ENCODE measurements at regions not wholly inside any gene's neighbourhood (a gene's known extent, or its start where the extent isn't known, plus 50 kb on each side); places are given as distances from the start of the nearest gene placed in this dataset.
"Not testable (repeated sequence)": the region's sequence is repeated elsewhere in the genome, so short reads cannot be mapped to it uniquely, and the experiment has no call there.

GRCh38 chr10:62972103-62972502, 155.9 kb upstream of the EGR2 start:
- Mint-ChIP-seq H3K27ac (no peak overlapping the region), H3K9me3 (peaks cover 11 to 20% of the 10 kb centered on the region in 2 donors), H3K36me3 (peaks cover 6 to 22% of the 10 kb centered on the region in 2 donors)
- DNase-seq (ENCODE audit: low spot score in 2 of 2) (no peak), ATAC-seq (no peak)

- no peaks in the 10 kb centered on the region for H3K36me3 Mint-ChIP-seq
- no peaks in the 10 kb centered on the region for H3K9me3 Mint-ChIP-seq
- ATAC-seq (no peak), DNase-seq (ENCODE audit: low spot score in 2 of 2) (no peak)
- H3K27ac Mint-ChIP-seq: no peak overlapping the region
Measured at GRCh38 chr10:62964026-62964425, 147.9 kb upstream of the EGR2 start.

GRCh38 chr10:62961951-62962523, 145.9 kb upstream of the EGR2 start:
- ATAC-seq: no peak
- Mint-ChIP-seq H3K36me3 (no peaks in the 10 kb centered on the region), H3K27ac (no peak overlapping the region), H3K9me3 (no peaks in the 10 kb centered on the region)
- no peak for DNase-seq (ENCODE audit: low spot score in 2 of 2)

GRCh38 chr10:62960416-62960815, 144.2 kb upstream of the EGR2 start:
- no peaks in the 10 kb centered on the region for H3K9me3 Mint-ChIP-seq
- no peaks in the 10 kb centered on the region for H3K36me3 Mint-ChIP-seq
- no peak overlapping the region for H3K27ac Mint-ChIP-seq
- DNase-seq (ENCODE audit: low spot score in 2 of 2): no peak
- no peak for ATAC-seq

GRCh38 chr10:62959553-62959952, 143.4 kb upstream of the EGR2 start:
- Mint-ChIP-seq H3K36me3 (no peaks in the 10 kb centered on the region), H3K27ac (no peak overlapping the region), H3K9me3 (no peaks in the 10 kb centered on the region)
- no peak for DNase-seq (ENCODE audit: low spot score in 2 of 2)
- ATAC-seq: no peak

- Mint-ChIP-seq H3K27ac (no peak overlapping the region), H3K36me3 (no peaks in the 10 kb centered on the region), H3K9me3 (no peaks in the 10 kb centered on the region)
- no peak for ATAC-seq
- no peak for DNase-seq (ENCODE audit: low spot score in 2 of 2)
Measured at GRCh38 chr10:62958980-62959379, 142.8 kb upstream of the EGR2 start.

GRCh38 chr10:62946278-62946677, 130.1 kb upstream of the EGR2 start:
- ATAC-seq (no peak), DNase-seq (ENCODE audit: low spot score in 2 of 2) (no peak)
- peaks cover 0 to 16% of the 10 kb centered on the region in 2 donors for H3K36me3 Mint-ChIP-seq
- H3K9me3 Mint-ChIP-seq: peaks cover 6 to 7% of the 10 kb centered on the region in 2 donors
- H3K27ac Mint-ChIP-seq: no peak overlapping the region

- Mint-ChIP-seq H3K9me3 (no peaks in the 10 kb centered on the region), H3K27ac (no peak overlapping the region), H3K36me3 (no peaks in the 10 kb centered on the region)
- ATAC-seq (no peak), DNase-seq (ENCODE audit: low spot score in 2 of 2) (no peak)
Measured at GRCh38 chr10:62939698-62940097, 123.5 kb upstream of the EGR2 start.

- Mint-ChIP-seq H3K27ac (no peak overlapping the region), H3K9me3 (no peaks in the 10 kb centered on the region), H3K36me3 (no peaks in the 10 kb centered on the region)
- ATAC-seq: no peak
- no peak for DNase-seq (ENCODE audit: low spot score in 2 of 2)
Measured at GRCh38 chr10:62938672-62939071, 122.5 kb upstream of the EGR2 start.

GRCh38 chr10:62937674-62938073, 121.5 kb upstream of the EGR2 start:
- DNase-seq (ENCODE audit: low spot score in 2 of 2): no peak
- no peaks in the 10 kb centered on the region for H3K36me3 Mint-ChIP-seq
- no peak overlapping the region for H3K27ac Mint-ChIP-seq
- no peaks in the 10 kb centered on the region for H3K9me3 Mint-ChIP-seq
- ATAC-seq: no peak

- H3K27ac Mint-ChIP-seq: no peak overlapping the region
- DNase-seq (ENCODE audit: low spot score in 2 of 2) (no peak), ATAC-seq (no peak)
- H3K36me3 Mint-ChIP-seq: no peaks in the 10 kb centered on the region
- H3K9me3 Mint-ChIP-seq: no peaks in the 10 kb centered on the region
Measured at GRCh38 chr10:62935022-62935421, 118.9 kb upstream of the EGR2 start.

- Mint-ChIP-seq H3K27ac (no peak overlapping the region), H3K9me3 (no peaks in the 10 kb centered on the region), H3K36me3 (no peaks in the 10 kb centered on the region)
- ATAC-seq (no peak), DNase-seq (ENCODE audit: low spot score in 2 of 2) (no peak)
Measured at GRCh38 chr10:62934258-62934657, 118.1 kb upstream of the EGR2 start.

- not testable (repeated sequence) for H3K36me3 Mint-ChIP-seq; DNase-seq (ENCODE audit: low spot score in 2 of 2); ATAC-seq; H3K9me3 Mint-ChIP-seq; H3K27ac Mint-ChIP-seq
Measured at GRCh38 chr10:62928763-62929162, 112.6 kb upstream of the EGR2 start.

- no peaks in the 10 kb centered on the region for H3K36me3 Mint-ChIP-seq
- ATAC-seq (no peak), DNase-seq (ENCODE audit: low spot score in 2 of 2) (no peak)
- no peak overlapping the region for H3K27ac Mint-ChIP-seq
- no peaks in the 10 kb centered on the region for H3K9me3 Mint-ChIP-seq
Measured at GRCh38 chr10:62926407-62926806, 110.2 kb upstream of the EGR2 start.

- H3K36me3 Mint-ChIP-seq: no peaks in the 10 kb centered on the region
Measured at GRCh38 chr10:62924344-62924748, 108.2 kb upstream of the EGR2 start.

GRCh38 chr10:62919776-62920175, 103.6 kb upstream of the EGR2 start:
- no peaks in the 10 kb centered on the region for H3K9me3 Mint-ChIP-seq
- no peaks in the 10 kb centered on the region for H3K36me3 Mint-ChIP-seq
- no peak overlapping the region for H3K27ac Mint-ChIP-seq
- ATAC-seq: no peak
- no peak for DNase-seq (ENCODE audit: low spot score in 2 of 2)

More at GRCh38 chr10:62924344-62924748, 108.2 kb upstream of the EGR2 start:
- peak in 1 of 2 donors; percentile 4 for DNase-seq (ENCODE audit: low spot score in 2 of 2)
- peak in 1 of 2 donors; percentile 60 for ATAC-seq
- Mint-ChIP-seq H3K27ac (no peak overlapping the region), H3K9me3 (no peaks in the 10 kb centered on the region)

GRCh38 chr10:62917475-62918238, 101.5 kb upstream of the EGR2 start:
- Mint-ChIP-seq H3K9me3 (no peaks in the 10 kb centered on the region), H3K36me3 (no peaks in the 10 kb centered on the region), H3K27ac (no peak overlapping the region)
- DNase-seq (ENCODE audit: low spot score in 2 of 2): no peak
- ATAC-seq: peak in 1 of 2 donors; percentile 14

GRCh38 chr10:62916141-62916603, 100.0 kb upstream of the EGR2 start:
- no peak for DNase-seq (ENCODE audit: low spot score in 2 of 2)
- no peak for ATAC-seq
- no peaks in the 10 kb centered on the region for H3K9me3 Mint-ChIP-seq

More at GRCh38 chr10:62916141-62916603, 100.0 kb upstream of the EGR2 start:
- Mint-ChIP-seq H3K27ac (no peak overlapping the region), H3K36me3 (no peaks in the 10 kb centered on the region)
